Testis (tissue), 2 donors: ENCODE measurements at regions not wholly inside any gene's neighbourhood (a gene's known extent, or its start where the extent isn't known, plus 50 kb on each side); places are given as distances from the start of the nearest gene placed in this dataset.

ENCODE experiments used
- POLR2A ChIP-seq: fragments of 450-650 bp; IDR thresholded peaks from one replicate; pipeline ENCODE4 v1.6.1; 2017; ENCODE audit warnings: antibody characterized with exemption, mild to moderate bottlenecking, moderate library complexity
- TF ChIP-seq, protein P1 (sequence below), 3 experiments: fragments of 450-650 bp in 2 of 3; fragments of 200-600 bp in 1 of 3; sonication (generic) in 1 of 3; IDR thresholded peaks; one replicate each; pipeline ENCODE4 v1.5.1; 2016 to 2019; ENCODE audit warnings: antibody characterized with exemption in 3 of 3, mild to moderate bottlenecking in 2 of 3, moderate library complexity in 1 of 3

DNA sequence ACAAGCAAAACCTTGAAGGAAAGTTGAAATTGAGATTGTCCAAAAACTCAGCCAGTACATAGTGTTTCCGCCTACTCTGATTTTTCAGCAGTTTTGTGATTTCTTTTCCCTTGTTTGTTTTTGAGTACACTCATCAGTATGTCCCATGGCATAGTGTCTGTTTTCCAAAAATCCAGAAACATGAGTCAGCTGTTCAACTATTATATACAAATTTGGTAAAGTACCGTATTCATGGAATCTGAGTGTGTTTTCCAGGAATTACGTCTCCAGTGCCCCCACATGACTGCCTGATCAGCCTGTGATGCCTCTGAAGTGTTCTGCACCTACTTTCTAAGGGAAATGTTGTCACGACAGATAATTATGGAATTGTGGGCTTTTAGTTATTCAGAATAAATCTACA, 186.8 kb downstream of the LTN1 start:
- TF ChIP-seq, protein P1, sequence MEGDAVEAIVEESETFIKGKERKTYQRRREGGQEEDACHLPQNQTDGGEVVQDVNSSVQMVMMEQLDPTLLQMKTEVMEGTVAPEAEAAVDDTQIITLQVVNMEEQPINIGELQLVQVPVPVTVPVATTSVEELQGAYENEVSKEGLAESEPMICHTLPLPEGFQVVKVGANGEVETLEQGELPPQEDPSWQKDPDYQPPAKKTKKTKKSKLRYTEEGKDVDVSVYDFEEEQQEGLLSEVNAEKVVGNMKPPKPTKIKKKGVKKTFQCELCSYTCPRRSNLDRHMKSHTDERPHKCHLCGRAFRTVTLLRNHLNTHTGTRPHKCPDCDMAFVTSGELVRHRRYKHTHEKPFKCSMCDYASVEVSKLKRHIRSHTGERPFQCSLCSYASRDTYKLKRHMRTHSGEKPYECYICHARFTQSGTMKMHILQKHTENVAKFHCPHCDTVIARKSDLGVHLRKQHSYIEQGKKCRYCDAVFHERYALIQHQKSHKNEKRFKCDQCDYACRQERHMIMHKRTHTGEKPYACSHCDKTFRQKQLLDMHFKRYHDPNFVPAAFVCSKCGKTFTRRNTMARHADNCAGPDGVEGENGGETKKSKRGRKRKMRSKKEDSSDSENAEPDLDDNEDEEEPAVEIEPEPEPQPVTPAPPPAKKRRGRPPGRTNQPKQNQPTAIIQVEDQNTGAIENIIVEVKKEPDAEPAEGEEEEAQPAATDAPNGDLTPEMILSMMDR (IDR thresholded peaks at IDR 0.05): no peak
- no peak for TF ChIP-seq POLR2A
